Stimulated activated CD8-positive, alpha-beta memory T cell treated with anti-CD3 and anti-CD28 coated beads, Interleukin-4, amount 100 ng/mL, for 4 hours (primary cell): ENCODE measurements at regions not wholly inside any gene's neighbourhood (a gene's known extent, or its start where the extent isn't known, plus 50 kb on each side); places are given as distances from the start of the nearest gene placed in this dataset.
"Not testable (repeated sequence)": the region's sequence is repeated elsewhere in the genome, so short reads cannot be mapped to it uniquely, and the experiment has no call there.

Source experiments
- DNase-seq, 2 donors: peaks; one replicate each; pipeline ENCODE4 v3.0.0-alpha.2; 2020; ENCODE audit warnings: low read depth in 2 of 2, low spot score in 1 of 2

GRCh38 chr15:85263842-85264440 lies 116.5 kb upstream of the AKAP13 start:
- not testable (repeated sequence) for DNase-seq

GRCh38 chr15:85264614-85265190 lies 115.7 kb upstream of the AKAP13 start:
- not testable (repeated sequence) for DNase-seq

- not testable (repeated sequence) for DNase-seq
Observed at GRCh38 chr15:85267158-85267857, 113.1 kb upstream of the AKAP13 start.

- DNase-seq, result no peak
Observed at GRCh38 chr15:85274315-85275050, 105.9 kb upstream of the AKAP13 start.

- no peak for DNase-seq
Observed at GRCh38 chr15:85276508-85276907, 103.9 kb upstream of the AKAP13 start.

- no peak for DNase-seq
Observed at GRCh38 chr15:85276921-85277320, 103.5 kb upstream of the AKAP13 start.

GRCh38 chr15:85277847-85278370 lies 102.5 kb upstream of the AKAP13 start:
- DNase-seq, result no peak

- no peak for DNase-seq
Observed at GRCh38 chr15:85280203-85280602, 100.2 kb upstream of the AKAP13 start.

GRCh38 chr15:85281293-85281882 lies 99.0 kb upstream of the AKAP13 start:
- DNase-seq, result no peak

GRCh38 chr15:85282504-85283115 lies 97.8 kb upstream of the AKAP13 start:
- no peak for DNase-seq

- DNase-seq, result not testable (repeated sequence)
Observed at GRCh38 chr15:85283815-85284214, 96.6 kb upstream of the AKAP13 start.

- DNase-seq, result no peak
Observed at GRCh38 chr15:85284497-85284896, 95.9 kb upstream of the AKAP13 start.

GRCh38 chr15:85289677-85290365 lies 90.6 kb upstream of the AKAP13 start:
- no peak for DNase-seq

- not testable (repeated sequence) for DNase-seq
Observed at GRCh38 chr15:85292583-85292982, 87.8 kb upstream of the AKAP13 start.

GRCh38 chr15:85296615-85297402 lies 83.6 kb upstream of the AKAP13 start:
- DNase-seq, result peak; percentile 24 to 29

GRCh38 chr15:85297537-85297936 lies 82.9 kb upstream of the AKAP13 start:
- DNase-seq, result no peak

GRCh38 chr15:85298366-85298765 lies 82.0 kb upstream of the AKAP13 start:
- no peak for DNase-seq

- no peak for DNase-seq
Observed at GRCh38 chr15:85298941-85299340, 81.5 kb upstream of the AKAP13 start.

- DNase-seq, result no peak
Observed at GRCh38 chr15:85302271-85302670, 78.1 kb upstream of the AKAP13 start.
